ENCODE measurements at regions not wholly inside any gene's neighbourhood (a gene's known extent, or its start where the extent isn't known, plus 50 kb on each side); places are given as distances from the start of the nearest gene placed in this dataset.

DNA sequence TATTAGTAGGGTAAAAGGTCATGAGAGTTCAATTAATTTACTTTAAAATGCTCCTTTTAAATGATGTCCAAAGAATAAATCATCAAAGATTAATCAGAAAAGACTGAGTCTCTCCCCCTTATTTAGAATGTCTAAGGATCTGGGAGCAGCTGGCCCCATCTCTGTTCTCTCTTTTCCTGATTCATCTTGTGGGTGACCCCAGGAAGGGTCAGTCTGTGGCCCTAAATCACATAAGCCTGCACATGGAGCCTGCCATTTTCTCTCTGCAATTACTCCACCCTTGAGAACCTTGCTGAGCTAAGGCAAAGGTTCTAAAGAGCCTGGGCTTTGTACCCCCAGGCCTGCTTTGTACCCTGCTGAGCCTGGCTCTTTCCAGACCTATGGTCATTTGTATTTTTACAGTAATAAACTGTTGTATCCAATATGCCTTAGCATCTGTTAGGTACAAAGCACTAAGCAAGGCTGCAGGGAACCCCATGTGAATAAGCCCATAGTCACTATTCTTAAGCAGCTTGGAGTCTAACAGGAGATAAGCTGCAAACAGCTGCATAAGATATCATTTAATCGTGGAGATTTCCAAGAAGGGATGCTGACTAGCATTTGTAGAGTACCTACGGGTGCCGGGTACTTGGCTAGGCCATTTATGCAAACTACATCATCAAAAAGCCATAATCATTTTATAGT, 431.0 kb upstream of the MARCKS start:
- no peak for DNase-seq
- Mint-ChIP-seq H3K36me3 (ENCODE audit: low read depth) (no peaks in the 10 kb centered on the region), H3K27ac (no peak overlapping the region), H3K27me3 (no peaks in the 10 kb centered on the region), H3K4me1 (ENCODE audit: low read depth) (no peaks in the 10 kb centered on the region), H3K4me3 (no peak overlapping the region), H3K9me3 (no peaks in the 10 kb centered on the region)

DNA sequence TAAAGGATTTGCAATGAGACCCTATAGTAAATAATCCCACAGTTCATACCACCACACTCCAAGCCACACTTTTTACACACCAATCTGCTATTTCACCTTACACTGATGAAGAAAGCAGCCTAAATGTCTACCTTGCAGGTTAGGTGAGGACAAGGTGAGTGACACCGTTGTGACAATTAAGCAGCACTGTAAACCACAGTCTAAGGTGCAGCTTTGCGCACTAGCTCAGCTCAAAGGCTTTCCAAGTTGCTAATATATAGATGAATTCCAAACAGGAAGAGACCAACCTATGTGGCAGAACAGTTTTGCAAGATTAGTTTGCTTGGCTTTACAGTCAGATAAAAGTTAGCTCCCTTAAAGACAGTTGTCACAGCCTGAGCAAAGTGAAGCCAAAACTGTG, 429.5 kb upstream of the MARCKS start:
- Mint-ChIP-seq H3K27ac (no peak overlapping the region), H3K9me3 (no peaks in the 10 kb centered on the region), H3K4me1 (ENCODE audit: low read depth) (no peaks in the 10 kb centered on the region), H3K4me3 (no peak overlapping the region), H3K27me3 (no peaks in the 10 kb centered on the region), H3K36me3 (ENCODE audit: low read depth) (no peaks in the 10 kb centered on the region)
- no peak for DNase-seq

GRCh38 chr6:113428702-113429101, 428.4 kb upstream of the MARCKS start:
- Mint-ChIP-seq H3K9me3 (no peaks in the 10 kb centered on the region), H3K4me3 (no peak overlapping the region), H3K36me3 (ENCODE audit: low read depth) (no peaks in the 10 kb centered on the region), H3K27me3 (no peaks in the 10 kb centered on the region), H3K4me1 (ENCODE audit: low read depth) (no peaks in the 10 kb centered on the region), H3K27ac (no peak overlapping the region)
- DNase-seq = no peak

DNA sequence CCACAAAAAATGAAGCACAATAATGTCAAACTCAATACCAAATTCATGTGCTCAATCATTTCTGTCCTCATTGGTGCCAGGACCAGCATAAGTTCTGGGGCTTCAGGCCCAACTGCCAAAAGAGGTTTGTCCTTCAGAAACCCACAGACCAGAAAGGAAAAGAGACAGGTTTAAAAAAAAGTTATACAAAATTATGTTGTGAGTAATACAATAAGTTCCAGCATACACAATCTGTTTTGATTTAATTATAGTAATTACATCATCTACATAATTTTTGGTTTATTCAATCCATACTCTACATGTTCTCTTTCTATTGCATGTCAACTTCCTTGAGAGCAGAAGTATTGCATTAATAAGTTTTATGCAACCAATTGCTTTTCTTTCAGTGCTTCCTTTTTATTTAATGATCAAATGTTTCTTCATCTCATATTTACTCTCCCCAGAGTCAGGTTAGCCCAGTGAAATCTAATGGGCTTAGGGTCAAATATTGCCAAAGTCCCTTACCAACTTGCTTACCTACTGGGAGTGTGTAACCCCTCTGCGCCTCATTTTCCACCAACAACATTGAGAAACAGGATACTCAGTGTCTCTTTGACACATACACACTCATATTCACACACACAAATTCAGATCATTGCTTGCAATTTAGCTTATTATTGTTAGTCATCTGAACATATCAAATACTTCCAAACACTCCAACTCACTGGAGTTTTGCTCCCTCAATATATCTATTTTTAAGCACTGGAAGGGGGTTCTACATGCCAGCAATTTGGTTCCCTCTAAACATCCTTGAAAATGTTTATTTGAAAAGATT, 424.4 kb upstream of the MARCKS start:
- DNase-seq = no peak
- Mint-ChIP-seq H3K27ac (no peak overlapping the region), H3K27me3 (no peaks in the 10 kb centered on the region), H3K4me3 (no peak overlapping the region), H3K36me3 (ENCODE audit: low read depth) (no peaks in the 10 kb centered on the region), H3K9me3 (no peaks in the 10 kb centered on the region), H3K4me1 (ENCODE audit: low read depth) (no peaks in the 10 kb centered on the region)

DNA sequence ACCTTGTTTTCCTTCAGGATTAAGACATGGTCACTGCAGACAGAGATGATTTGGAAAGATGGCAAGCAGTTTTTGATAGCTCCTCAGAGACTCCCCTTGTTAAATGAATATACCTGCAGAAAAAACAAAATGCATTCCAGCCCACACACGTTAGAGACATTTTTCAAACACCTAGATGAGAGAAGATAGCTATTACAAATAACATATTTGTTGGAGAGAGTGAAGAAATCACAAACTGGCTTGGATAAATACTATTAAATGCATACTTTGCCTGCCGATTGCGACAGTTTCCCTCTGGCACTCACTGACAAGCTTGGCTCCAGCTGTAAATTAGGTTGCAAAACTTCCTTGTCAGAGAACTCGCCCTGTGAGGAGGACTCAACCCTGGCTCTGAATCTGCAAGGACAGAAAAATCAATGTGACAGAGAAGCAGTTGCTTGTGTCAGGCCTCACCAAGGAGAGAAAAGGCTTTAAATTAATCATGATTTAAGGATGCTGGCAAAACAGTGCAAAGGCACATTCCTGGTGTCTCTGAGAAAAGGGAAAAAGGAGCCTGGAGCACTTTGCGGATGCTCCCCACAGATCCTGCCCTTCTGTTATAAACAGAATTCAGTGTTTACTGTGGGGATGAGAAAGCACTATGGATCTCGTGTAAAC, 423.7 kb upstream of the MARCKS start:
- H3K27ac Mint-ChIP-seq = no peak overlapping the region
- no peak for DNase-seq
- no peaks in the 10 kb centered on the region for H3K4me1 Mint-ChIP-seq (ENCODE audit: low read depth)
- no peaks in the 10 kb centered on the region for H3K9me3 Mint-ChIP-seq
- no peak overlapping the region for H3K4me3 Mint-ChIP-seq
- H3K27me3 Mint-ChIP-seq = no peaks in the 10 kb centered on the region
- no peaks in the 10 kb centered on the region for H3K36me3 Mint-ChIP-seq (ENCODE audit: low read depth)

DNA sequence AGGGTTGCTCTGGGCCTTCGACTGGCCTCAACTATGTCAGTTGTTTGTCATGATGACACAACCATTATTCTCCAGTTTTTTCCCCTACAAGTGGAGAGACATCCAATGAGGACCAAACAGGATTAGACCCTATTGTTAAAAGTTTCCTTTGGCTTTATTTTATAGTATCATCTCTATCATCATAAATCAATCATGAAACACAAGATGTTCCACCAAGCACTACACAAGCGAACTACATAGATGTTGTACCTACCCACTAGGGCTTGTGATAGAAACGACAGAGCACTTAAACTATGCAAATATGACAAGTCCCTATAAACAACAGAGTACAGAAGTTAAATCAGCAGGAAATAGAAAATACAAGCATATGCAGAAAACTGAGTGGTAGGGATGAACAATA, 422.5 kb upstream of the MARCKS start:
- H3K9me3 Mint-ChIP-seq = no peaks in the 10 kb centered on the region
- no peak overlapping the region for H3K4me3 Mint-ChIP-seq
- no peak overlapping the region for H3K27ac Mint-ChIP-seq
- no peaks in the 10 kb centered on the region for H3K36me3 Mint-ChIP-seq (ENCODE audit: low read depth)
- H3K4me1 Mint-ChIP-seq (ENCODE audit: low read depth) = no peaks in the 10 kb centered on the region
- no peaks in the 10 kb centered on the region for H3K27me3 Mint-ChIP-seq
- DNase-seq = no peak

GRCh38 chr6:113437566-113437965, 419.6 kb upstream of the MARCKS start:
- Mint-ChIP-seq H3K4me3 (no peak overlapping the region), H3K4me1 (ENCODE audit: low read depth) (no peaks in the 10 kb centered on the region), H3K27me3 (no peaks in the 10 kb centered on the region), H3K9me3 (no peaks in the 10 kb centered on the region), H3K27ac (no peak overlapping the region), H3K36me3 (ENCODE audit: low read depth) (no peaks in the 10 kb centered on the region)
- no peak for DNase-seq

DNA sequence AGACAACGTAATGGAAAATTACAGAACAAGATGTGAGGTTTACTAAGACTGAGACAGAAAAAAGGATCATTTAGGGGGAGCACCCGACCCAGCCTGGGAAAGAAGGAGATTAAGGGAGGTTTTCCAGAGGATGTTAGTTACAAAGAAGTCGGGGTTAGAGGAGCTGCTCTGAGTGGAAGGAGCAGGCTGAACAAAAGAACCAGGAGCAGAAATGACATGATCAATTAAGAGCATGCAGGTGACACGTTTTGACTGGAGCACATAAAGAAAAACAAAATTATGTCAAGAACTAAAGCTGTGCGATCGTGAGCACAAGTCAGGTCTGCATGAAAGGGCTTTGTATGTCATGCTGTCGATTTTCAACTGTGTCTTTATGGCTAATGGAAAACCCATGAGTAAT, 417.3 kb upstream of the MARCKS start:
- no peaks in the 10 kb centered on the region for H3K36me3 Mint-ChIP-seq (ENCODE audit: low read depth)
- no peaks in the 10 kb centered on the region for H3K4me1 Mint-ChIP-seq (ENCODE audit: low read depth)
- no peaks in the 10 kb centered on the region for H3K27me3 Mint-ChIP-seq
- DNase-seq = no peak
- H3K9me3 Mint-ChIP-seq = no peaks in the 10 kb centered on the region
- H3K27ac Mint-ChIP-seq = no peak overlapping the region
- no peak overlapping the region for H3K4me3 Mint-ChIP-seq

GRCh38 chr6:113442040-113442439, 415.1 kb upstream of the MARCKS start:
- no peak for DNase-seq
- Mint-ChIP-seq H3K27me3 (no peaks in the 10 kb centered on the region), H3K9me3 (peaks cover 3% of the 10 kb centered on the region), H3K4me1 (ENCODE audit: low read depth) (no peaks in the 10 kb centered on the region), H3K4me3 (no peak overlapping the region), H3K27ac (no peak overlapping the region), H3K36me3 (ENCODE audit: low read depth) (no peaks in the 10 kb centered on the region)

DNA sequence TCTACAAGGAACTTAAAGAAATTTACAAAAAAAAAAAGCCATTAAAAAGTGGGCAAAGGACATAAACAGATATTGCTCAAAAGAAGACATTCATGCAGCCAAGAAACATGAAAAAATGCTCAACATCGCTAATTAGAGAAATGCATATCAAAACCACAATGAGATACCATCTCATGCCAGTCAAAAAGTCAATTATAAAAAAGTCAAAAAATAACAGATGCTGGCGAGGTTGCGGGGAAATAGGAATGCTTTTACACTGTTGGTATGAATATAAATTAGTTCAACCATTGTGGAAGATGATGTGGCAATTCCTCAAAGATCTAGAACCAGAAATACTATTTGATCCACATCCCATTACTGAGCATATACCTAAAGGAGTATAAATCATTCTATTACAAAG, 411.9 kb upstream of the MARCKS start:
- H3K36me3 Mint-ChIP-seq (ENCODE audit: low read depth) = no peaks in the 10 kb centered on the region
- no peak overlapping the region for H3K4me3 Mint-ChIP-seq
- no peak overlapping the region for H3K27ac Mint-ChIP-seq
- H3K27me3 Mint-ChIP-seq = no peaks in the 10 kb centered on the region
- H3K9me3 Mint-ChIP-seq = peaks cover 3% of the 10 kb centered on the region
- no peak for DNase-seq
- peaks cover 7% of the 10 kb centered on the region for H3K4me1 Mint-ChIP-seq (ENCODE audit: low read depth)

- Mint-ChIP-seq H3K4me1 (ENCODE audit: low read depth) (peaks cover 7% of the 10 kb centered on the region), H3K9me3 (peaks cover 3% of the 10 kb centered on the region), H3K27ac (peak overlapping the region; percentile 44), H3K36me3 (ENCODE audit: low read depth) (no peaks in the 10 kb centered on the region), H3K4me3 (no peak overlapping the region), H3K27me3 (no peaks in the 10 kb centered on the region)
- DNase-seq = no peak
Measured at GRCh38 chr6:113447088-113447831, 409.9 kb upstream of the MARCKS start.

- Mint-ChIP-seq H3K4me1 (ENCODE audit: low read depth) (peaks cover 7% of the 10 kb centered on the region), H3K9me3 (peaks cover 3% of the 10 kb centered on the region), H3K36me3 (ENCODE audit: low read depth) (no peaks in the 10 kb centered on the region), H3K27ac (no peak overlapping the region), H3K27me3 (no peaks in the 10 kb centered on the region), H3K4me3 (no peak overlapping the region)
- DNase-seq = no peak
Measured at GRCh38 chr6:113449051-113449450, 408.1 kb upstream of the MARCKS start.

GRCh38 chr6:113450061-113450465, 407.1 kb upstream of the MARCKS start:
- H3K27ac Mint-ChIP-seq = no peak overlapping the region
- H3K27me3 Mint-ChIP-seq = no peaks in the 10 kb centered on the region
- H3K4me1 Mint-ChIP-seq (ENCODE audit: low read depth) = peaks cover 7% of the 10 kb centered on the region
- no peak for DNase-seq
- H3K36me3 Mint-ChIP-seq (ENCODE audit: low read depth) = no peaks in the 10 kb centered on the region
- peaks cover 3% of the 10 kb centered on the region for H3K9me3 Mint-ChIP-seq
- no peak overlapping the region for H3K4me3 Mint-ChIP-seq

DNA sequence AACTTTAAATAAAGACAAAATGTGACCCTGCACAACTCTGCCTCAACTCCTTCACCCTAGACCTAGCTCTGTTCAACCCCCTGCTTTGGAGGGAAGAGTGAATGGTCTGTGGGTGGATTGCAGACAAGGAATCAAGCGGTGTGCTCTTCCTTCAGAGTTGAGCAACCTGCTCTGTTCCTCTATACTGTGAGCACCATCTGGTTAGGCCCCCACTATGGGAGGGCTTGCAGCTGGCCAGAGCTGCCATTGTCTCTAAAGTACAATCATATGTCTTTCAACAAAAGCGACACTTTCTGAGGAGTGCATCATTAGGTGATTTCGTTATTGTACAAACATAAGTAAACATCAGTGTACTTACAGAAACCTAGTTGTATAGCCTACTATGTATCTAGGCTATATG, 406.1 kb upstream of the MARCKS start:
- Mint-ChIP-seq H3K27ac (no peak overlapping the region), H3K4me1 (ENCODE audit: low read depth) (peaks cover 7% of the 10 kb centered on the region), H3K36me3 (ENCODE audit: low read depth) (no peaks in the 10 kb centered on the region), H3K27me3 (no peaks in the 10 kb centered on the region), H3K4me3 (no peak overlapping the region), H3K9me3 (peaks cover 1% of the 10 kb centered on the region)
- no peak for DNase-seq
